Midbrain (tissue), 1 donor: ENCODE measurements at regions not wholly inside any gene's neighbourhood (a gene's known extent, or its start where the extent isn't known, plus 50 kb on each side); places are given as distances from the start of the nearest gene placed in this dataset.
"Not testable (repeated sequence)": the region's sequence is repeated elsewhere in the genome, so short reads cannot be mapped to it uniquely, and the experiment has no call there.

Source experiments
- DNase-seq: peaks from one replicate; lab custom pipeline; 2025; lab: John Stamatoyannopoulos, UW

GRCh38 chr17:70286391-70286790 is 117.1 kb downstream of the KCNJ2 start:
- no peak for DNase-seq

- DNase-seq, result no peak
Observed at GRCh38 chr17:70288540-70289290, 119.4 kb downstream of the KCNJ2 start.

GRCh38 chr17:70290770-70291169 is 121.4 kb downstream of the KCNJ2 start:
- no peak for DNase-seq

- DNase-seq, result no peak
Observed at GRCh38 chr17:70292366-70292765, 123.0 kb downstream of the KCNJ2 start.

- DNase-seq, result not testable (repeated sequence)
Observed at GRCh38 chr17:70293564-70294310, 124.4 kb downstream of the KCNJ2 start.

GRCh38 chr17:70295329-70295728 is 126.0 kb downstream of the KCNJ2 start:
- DNase-seq, result no peak

- DNase-seq, result no peak
Observed at GRCh38 chr17:70295731-70296130, 126.4 kb downstream of the KCNJ2 start.

- DNase-seq, result no peak
Observed at GRCh38 chr17:70296456-70296855, 127.1 kb downstream of the KCNJ2 start.

GRCh38 chr17:70297397-70297796 is 128.1 kb downstream of the KCNJ2 start:
- DNase-seq, result no peak

GRCh38 chr17:70298929-70299531 is 129.7 kb downstream of the KCNJ2 start:
- no peak for DNase-seq

GRCh38 chr17:70307430-70308225 is 138.3 kb downstream of the KCNJ2 start:
- no peak for DNase-seq

GRCh38 chr17:70308618-70309017 is 139.3 kb downstream of the KCNJ2 start:
- peak; percentile 11 for DNase-seq

GRCh38 chr17:70310221-70310672 is 140.9 kb downstream of the KCNJ2 start:
- DNase-seq, result no peak

GRCh38 chr17:70313086-70313852 is 143.9 kb downstream of the KCNJ2 start:
- DNase-seq, result no peak

- no peak for DNase-seq
Observed at GRCh38 chr17:70314096-70314495, 144.8 kb downstream of the KCNJ2 start.

- DNase-seq, result no peak
Observed at GRCh38 chr17:70314506-70314905, 145.2 kb downstream of the KCNJ2 start.

GRCh38 chr17:70317421-70317820 is 148.1 kb downstream of the KCNJ2 start:
- no peak for DNase-seq

GRCh38 chr17:70318051-70318450 is 148.7 kb downstream of the KCNJ2 start:
- DNase-seq, result no peak

- no peak for DNase-seq
Observed at GRCh38 chr17:70319516-70319915, 150.2 kb downstream of the KCNJ2 start.

GRCh38 chr17:70320673-70321345 is 151.5 kb downstream of the KCNJ2 start:
- no peak for DNase-seq

- DNase-seq, result no peak
Observed at GRCh38 chr17:70321352-70321751, 152.0 kb downstream of the KCNJ2 start.
